Kidney glomerular epithelial cell (primary cell): ENCODE measurements at regions not wholly inside any gene's neighbourhood (a gene's known extent, or its start where the extent isn't known, plus 50 kb on each side); places are given as distances from the start of the nearest gene placed in this dataset.

Source experiments
- DNase-seq: peaks from one replicate; lab custom pipeline; 2025; lab: John Stamatoyannopoulos, UW

DNA sequence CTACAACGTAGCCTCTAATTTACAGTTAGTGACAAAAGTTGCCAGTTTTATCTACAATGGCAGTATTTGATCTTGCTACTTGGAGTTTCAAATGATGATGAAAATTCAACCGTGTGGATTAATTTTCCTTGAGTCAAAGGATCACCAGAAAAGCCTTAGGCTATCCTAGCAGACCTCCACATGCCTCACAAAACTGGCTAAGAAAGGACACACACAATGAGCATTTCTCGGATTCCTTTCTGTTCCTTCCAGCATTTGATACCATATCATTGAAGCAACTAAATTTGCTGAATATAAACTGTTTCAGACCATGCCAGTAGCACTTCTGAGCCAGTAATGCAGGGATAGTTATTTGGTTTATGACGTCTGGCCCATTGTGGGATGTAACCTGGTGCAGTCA is 587.4 kb upstream of the MDFIC2 start:
- DNase-seq = no peak

DNA sequence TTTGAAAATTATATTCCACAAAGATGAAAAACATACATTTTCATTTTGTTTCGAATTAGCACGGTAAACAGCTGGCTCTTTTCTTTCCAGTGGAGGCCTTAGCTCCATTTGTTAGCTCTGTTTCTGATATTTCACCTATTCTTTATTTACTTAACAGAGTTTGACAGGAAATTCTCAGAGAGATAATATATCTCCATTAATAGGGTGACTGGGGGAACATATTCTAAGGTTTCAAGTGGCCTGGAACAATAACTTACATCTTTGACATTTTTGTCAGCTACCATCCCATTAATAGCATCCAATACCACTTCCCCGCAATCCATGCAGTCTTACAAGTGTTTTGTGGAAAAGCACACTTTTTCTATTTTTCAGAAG is 577.6 kb upstream of the MDFIC2 start:
- DNase-seq = no peak

DNA sequence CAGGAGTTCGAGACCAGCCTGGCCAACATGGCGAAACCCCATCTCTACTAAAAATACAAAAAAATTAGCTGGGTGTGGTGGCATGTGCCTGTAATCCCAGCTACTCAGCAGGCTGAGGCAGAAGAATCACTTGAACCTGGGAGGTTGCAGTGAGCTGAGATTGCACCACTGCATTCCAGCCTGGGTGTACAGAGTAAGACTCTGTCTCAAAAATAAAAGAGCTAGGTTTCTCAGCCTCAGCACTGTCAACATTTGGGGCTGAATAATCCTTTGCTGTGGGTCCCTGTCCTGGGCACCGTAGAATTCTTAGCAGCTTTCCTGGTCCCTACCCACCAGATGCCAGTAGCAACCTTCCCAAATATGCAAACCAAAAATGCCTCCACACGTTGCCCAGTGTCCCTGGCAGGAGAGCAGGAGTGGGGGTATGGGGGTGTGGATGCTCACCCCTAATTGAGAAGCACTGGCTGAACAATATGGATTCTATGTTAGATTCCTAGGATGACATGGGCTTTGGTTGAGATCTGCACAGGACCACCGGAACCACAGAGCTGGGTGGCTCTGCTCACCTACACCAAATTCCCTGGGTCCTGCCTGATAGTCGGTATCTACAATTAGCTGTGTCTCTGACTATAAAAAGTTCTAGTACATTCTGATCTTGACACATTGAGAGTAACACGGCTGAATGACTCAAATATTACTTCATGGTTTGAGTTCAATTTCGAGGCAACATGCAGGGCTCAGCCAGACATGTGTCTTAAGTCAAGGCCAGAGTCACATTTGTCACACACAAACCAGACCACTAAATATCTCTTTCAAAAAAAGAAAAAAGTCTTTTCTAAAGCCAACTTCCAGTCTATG is 577.0 kb upstream of the MDFIC2 start:
- DNase-seq = no peak

DNA sequence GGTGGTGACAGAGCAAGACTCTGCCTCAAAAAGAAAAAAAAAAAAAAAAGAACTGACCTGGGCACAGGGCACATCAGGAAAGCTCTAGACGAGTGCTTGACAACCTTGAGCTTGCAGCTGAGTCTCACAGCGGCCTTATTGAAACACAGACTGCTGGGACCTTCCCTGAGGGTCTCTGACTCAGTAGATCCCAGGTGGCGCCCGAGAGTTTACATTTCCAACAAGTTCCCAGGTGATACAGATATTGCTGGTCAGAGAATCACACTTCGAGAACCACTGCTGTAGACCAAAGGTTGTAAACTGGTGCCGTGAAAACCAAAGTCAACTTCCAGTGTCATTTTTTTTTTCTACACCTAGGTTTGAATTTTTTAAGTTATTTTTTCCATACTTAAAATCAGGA is 573.2 kb upstream of the MDFIC2 start:
- DNase-seq = no peak

DNA sequence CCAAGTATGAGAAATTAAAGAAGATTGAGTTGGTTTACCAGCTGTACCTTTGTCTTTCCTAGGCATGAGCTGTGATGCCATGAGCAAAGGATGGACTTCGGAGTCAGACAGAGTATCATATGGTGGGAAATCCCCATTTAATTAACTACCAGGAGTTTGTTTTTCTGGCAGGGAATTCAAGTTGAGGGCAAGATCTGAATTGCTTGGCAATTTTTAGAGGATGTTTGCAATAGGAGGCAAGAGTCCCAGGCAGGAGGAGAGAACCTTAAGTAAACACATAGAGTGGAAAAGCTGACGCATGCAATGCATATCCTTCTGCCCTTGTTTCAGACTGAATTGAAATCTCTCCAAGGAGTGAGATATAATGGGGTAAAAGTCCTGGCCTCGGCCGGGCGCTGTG is 569.7 kb upstream of the MDFIC2 start:
- peak; percentile 10 for DNase-seq

DNA sequence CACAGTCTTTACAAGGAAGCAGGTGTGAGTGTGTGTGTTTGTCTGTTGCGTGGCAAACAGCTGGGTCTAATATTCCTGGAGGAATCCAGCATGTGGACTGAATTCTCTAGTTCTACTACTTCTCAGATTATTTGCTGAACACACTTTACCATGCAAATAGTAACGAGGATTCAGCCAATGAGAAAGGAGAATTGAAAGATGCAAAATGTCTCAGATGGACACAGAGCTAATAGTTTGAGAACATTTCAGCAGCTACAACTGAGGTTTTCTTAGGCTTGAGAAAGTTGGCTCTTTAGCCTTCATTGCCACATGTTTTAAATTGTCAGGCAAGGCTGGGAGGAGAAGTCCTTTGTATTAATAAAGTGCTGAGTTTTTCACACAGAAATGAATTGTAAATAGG is 568.0 kb upstream of the MDFIC2 start:
- DNase-seq = no peak

DNA sequence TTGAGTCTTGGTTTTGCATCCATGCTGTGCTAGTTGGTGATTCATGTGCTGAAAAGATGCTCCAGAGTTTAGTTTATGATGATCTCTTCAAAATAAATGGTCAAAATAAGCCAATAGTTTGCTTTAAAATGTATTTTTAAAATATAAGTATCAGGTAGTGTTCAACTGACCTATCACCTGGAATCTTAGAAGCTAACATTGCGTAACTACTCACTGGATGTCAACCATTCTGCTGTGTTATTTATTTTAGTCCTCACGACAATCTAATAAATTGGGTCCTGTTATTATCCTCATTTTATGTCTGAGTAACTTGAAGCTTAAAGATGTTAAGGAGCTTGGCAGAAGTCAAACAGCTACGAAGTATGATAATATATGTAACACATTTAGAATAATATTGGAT is 563.7 kb upstream of the MDFIC2 start:
- no peak for DNase-seq

DNA sequence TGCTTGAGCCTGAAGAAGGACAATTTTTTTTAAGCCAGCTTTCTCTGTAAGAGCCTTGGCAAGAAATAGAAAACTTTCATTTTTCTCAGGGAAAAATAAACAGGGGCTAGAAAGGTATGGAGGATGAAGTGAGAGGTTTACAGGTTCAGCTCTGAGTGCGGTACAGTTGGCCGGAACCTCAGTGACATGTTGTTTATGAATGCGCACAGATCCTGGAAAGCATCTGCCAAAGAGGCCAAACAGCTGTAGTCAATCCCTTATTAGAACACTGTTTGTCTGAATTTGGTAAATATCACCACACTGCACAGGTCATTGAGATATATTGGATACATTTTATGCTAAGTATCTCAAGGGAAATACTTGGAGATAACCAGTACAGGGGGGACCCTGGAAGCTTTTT is 561.8 kb upstream of the MDFIC2 start:
- no peak for DNase-seq

DNA sequence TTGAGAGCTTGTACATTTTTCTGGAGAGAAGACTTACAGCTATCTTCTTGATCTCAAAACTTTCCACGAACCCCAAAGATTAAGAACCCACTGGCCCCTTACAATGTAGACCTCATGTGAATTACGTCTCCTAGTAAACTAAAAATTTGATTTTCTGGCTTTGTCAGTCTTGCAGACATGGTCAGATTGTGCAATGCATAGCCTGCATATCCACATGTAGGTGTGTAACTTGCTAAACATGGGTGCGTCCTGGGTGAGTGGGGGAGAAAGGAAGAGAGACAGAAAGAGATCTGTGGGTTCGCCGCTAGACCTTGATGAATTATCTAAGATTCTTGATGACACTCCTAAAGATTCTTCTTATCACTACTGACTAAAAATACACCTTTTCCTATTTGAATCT is 561.2 kb upstream of the MDFIC2 start:
- no peak for DNase-seq

DNA sequence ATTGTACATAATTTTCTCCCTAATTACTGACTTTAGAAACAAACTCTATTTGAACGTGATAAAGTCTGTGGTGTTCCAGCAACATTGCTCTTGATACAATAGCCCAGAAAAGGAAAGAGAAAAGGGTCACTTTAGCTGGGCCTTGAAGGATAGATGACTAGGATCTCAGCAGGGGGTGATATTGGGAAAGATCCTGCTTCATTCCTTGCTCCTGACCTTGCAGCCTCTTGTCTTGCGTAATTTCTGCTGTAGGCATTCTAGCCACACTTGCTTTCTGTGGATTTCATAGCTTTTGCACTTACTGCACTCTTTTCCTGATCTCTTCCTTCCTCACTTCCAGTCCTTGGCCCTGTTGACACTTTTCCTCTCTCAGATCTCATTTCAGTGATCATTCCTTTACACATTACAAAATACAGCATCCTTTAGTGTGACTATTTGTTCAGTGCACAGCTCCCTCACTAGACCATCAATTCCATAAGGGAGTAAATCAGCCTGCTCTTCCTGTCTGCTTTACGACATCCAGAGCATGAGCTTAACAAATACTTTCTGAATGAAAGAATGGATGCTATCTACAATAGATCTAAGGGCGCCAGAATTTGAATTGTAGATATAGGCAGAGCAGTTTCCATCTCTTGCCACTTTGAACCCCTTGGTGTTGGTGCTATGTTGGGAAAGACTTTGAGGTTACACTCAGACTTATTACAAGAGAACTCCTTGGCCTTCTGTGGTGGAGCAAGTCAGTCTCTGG is 559.6 kb upstream of the MDFIC2 start:
- peak; percentile 73 for DNase-seq

DNA sequence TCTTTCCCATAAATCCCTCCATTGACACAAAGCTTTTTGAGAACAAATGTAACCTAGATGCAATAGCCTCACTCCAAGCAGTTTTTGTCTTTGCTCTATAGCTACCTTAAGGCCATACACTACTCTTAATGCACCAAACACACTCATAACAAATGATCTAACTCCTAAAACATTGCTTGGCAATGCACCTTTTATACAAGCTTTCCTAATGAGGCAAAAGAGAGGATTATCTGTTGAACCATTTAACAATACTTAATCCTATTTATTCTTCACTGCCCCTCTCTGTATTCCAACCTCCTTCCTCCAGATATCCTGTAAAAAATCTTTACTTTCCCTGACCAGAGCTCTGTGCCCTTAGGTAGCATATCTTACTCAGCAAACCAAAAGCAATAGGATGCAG is 558.1 kb upstream of the MDFIC2 start:
- DNase-seq = no peak

DNA sequence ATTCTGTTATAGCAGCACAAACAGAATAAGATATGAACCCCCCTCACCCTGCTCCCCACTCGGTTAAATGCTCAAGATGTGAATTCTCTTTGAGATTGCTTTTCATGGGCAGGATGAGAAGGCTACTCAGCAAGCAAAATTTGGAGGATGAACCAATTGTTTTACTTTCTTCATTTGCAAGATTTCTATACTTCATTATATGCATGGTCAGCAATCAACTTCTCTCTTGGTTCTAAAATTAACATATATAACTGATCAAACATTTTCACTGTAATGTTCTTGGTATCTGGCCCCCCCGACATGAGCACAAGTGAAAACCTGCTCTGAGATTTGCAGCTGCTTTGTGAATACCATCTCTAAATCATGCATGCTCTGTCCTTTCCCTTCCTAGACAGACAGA is 556.1 kb upstream of the MDFIC2 start:
- no peak for DNase-seq

DNA sequence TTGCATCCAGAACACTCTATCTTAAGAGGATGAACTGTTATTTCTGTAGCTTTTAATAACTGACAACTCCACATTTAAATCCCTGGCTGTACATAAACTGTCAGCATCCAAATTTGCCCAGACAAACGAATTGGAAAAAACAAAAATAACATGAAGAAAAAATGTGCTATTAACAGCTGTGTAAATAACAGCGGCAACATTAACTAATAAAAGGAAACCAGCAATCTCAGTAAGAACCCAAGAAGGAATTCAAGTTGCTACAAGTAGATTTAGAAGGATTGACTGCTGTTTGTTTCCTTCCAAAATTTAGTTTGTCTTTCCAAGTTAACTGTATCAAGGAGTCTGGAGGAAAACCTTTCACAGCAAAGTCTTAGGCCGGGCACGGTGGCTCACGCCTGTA is 550.6 kb upstream of the MDFIC2 start:
- no peak for DNase-seq

DNA sequence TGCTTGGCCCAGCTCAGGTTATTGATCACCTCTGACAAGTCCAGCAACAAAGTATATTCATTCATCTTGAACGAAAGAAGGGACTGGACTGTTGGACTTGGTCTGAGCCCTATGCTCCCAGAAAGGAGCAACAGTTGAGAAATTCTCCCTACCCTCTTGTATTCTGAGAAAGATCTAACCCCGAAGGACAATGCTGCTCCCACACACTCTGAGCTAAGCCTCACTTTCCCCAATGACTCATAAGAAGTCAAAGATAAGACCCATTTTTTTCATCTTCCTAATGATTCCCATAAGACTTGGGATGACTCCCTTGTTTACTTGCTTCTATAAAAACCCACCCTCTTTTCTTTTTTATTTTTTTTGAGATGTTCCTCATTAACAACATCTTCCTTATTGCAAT is 549.4 kb upstream of the MDFIC2 start:
- DNase-seq = peak; percentile 33

DNA sequence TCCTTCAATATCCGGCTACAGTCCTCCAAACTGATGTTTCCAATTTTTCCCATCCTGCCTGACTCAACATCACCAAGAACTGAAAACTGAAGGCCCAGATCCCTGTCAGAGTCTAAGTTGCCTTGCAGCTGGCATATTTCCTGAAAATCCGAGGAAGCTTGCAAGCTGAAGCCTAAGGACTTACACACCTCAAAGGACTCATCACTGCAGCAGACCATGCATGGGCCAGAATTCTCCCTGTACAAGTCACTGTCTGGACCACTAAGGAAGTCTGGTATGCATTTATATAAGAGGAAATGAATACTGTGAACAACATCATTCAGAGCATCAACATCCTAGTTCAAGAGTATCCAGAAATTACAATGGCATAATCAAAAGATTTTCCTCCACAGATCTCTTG is 548.8 kb upstream of the MDFIC2 start:
- peak; percentile 41 for DNase-seq

DNA sequence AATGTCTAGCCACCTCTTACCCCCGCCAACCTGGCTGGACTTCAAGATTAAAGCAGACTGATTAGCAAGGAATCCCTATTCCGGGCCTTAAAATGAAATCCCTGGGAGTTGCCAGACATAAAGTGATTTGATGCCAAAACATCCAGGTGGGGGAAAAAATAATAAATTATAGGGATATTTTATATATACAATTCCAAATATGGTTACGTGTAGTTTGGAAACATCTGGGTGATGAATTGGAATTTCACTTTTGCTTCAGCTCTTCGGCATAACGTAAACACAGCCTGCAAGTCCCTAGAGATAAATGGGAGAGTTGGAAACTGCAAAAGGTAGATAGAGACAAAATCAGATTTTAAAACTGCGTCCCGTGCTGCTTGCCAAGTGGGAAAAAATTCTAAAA is 545.5 kb upstream of the MDFIC2 start:
- DNase-seq = no peak

DNA sequence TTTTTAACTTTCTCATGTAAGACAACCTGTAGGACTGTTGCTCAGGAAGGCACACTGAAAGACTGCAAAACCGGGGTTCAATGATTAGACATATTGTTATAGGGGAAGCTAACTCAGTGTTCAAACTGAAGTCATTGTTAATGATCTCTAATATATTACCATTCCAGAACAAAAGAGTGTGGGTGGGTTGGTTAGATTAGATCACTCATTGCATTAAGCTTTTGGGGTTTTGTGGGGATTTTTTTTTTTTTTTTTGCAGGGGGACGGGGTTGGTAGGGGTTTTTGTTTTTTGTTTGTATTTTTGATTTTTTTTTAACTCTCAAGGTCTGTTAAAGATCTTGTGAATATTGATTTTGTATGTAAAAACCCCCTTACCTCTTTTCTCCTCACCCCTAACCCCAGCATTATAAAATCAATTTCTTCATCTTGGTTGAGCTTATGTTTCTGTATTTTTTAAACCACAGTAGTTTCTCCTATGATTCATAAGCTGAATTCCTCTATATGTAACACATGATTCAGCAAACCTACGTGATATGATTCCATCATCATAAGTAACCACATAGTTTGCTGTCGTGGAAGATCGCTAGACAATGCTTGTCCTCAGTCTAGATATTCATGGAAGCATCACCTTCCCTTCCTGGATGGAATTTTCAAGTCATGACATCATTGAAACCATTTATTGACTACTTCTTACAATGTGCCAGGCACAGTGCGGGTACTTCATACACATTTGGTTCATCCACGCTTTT is 544.1 kb upstream of the MDFIC2 start:
- peak; percentile 41 for DNase-seq

DNA sequence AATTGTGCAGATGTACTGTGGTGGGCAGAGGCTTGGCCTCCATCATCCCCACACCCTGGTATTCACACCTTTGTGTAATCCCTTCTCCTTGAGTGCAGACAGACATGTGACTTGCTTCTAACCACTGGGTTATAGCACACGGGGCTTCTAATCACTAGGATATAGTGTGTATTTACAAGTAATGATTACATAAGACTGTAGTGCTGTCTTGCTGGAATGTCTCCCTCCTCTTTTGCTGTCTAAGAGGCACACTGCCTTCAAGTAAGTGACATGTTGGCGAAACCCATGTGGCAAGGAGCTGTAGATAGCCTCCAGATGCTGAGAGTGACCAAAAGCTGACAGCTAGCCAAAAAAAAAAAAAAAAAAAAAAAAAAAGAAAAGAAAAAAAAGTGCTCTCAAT is 542.7 kb upstream of the MDFIC2 start:
- DNase-seq = no peak

DNA sequence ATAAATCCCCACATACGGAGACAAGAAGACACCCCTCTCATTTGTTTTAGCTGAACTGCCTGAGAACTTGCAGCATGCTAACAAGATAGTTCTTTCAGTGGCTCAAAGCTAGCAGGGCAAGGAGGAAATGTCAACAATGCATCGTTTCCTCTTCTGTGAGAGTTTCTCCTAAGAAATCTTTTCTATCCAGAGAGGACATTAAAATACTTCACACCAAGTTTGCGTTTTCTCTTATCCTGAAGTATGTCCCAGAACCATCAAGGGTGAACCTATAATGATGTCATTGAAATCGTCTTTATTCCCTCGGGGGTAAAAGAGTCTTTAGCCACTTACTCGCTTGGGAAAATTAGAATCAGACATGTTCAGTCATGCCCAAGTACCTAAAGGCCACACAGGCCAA is 541.7 kb upstream of the MDFIC2 start:
- DNase-seq = no peak

DNA sequence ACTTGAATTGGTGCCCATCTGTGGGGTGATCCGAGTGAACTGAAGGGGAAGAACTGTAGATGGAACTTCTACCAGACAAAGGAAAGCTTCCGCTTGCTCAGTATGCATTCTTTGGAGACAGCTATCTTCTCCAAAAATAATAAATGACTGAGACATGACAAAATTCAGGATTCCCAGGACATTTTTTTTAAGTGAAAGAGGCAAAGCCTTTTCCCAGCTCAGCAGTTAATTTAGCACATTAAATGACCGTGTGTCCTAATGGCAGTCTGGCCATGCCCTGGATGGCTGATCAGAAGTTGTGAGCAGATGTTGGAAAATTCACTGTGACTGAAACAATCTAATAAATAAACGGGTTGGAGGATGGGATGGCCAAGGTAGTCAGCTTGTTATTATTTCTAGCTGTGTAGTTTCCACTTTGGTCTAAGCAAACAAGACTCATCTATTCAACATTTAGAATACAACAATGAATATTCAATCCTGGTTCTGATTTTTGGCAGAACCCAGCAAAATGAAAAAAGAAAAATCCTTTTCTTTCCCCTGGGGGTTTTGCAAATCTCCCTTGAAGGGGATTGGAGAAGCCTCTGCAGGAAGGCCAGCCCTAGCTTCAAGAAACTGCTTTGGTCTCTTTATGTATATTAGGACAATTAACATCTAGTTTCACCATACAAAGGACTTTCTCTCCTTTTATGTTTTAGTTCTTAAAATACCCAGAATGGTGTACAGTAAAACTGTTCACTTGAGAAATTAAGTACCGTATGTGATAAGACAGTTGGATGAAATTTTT is 540.9 kb upstream of the MDFIC2 start:
- DNase-seq = no peak

DNA sequence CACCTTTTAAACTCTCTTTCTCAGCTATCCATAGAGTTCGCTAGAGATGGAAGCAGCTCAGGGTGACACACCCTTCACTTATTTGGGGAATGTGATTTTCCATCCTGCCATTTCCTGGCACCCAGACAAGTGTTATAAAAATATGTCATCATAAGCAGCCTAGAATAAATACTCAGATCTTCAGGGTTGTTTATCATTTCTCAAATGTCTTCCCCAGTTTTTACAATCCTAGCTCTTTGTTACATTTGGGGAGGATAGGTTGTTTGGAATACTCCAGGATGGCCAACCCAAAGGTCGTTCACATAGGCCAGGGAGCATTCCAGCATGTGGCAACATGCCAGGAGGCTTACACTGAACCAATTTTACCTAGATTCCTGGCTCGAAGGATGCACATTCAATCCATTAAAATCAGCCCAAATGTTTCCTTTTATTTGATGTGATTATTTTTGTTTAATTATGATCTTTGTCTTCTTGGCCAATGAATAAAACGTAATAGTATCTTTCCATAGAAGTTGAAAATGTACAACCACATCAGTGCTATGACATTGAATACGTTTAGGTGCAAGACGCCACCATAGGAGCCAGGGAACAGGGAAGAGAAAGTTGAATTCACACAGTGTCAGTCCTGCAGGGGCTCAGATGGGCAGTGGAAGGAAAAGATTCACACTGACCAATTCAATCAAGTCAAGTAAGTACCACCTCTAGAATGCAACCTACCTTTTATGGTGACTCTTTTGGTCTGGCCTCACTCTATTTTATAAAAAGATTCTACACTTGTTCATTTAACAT is 537.7 kb upstream of the MDFIC2 start:
- peak; percentile 83 for DNase-seq
